Limb (tissue), 2 donors: ENCODE measurements at regions not wholly inside any gene's neighbourhood (a gene's known extent, or its start where the extent isn't known, plus 50 kb on each side); places are given as distances from the start of the nearest gene placed in this dataset.
"Not testable (repeated sequence)": the region's sequence is repeated elsewhere in the genome, so short reads cannot be mapped to it uniquely, and the experiment has no call there.

Source experiments
- DNase-seq, 2 donors: peaks; one replicate each; pipeline ENCODE4 v3.0.0-alpha.2; 2016; ENCODE audit errors: extremely low spot score in 2 of 2

GRCh38 chr2:186379052-186379451 is 107.0 kb upstream of the ZC3H15 start:
- no peak for DNase-seq

GRCh38 chr2:186380805-186381204 is 105.3 kb upstream of the ZC3H15 start:
- no peak for DNase-seq

- no peak for DNase-seq
Observed at GRCh38 chr2:186381573-186381972, 104.5 kb upstream of the ZC3H15 start.

- DNase-seq = no peak
Observed at GRCh38 chr2:186382932-186383331, 103.1 kb upstream of the ZC3H15 start.

- no peak for DNase-seq
Observed at GRCh38 chr2:186384226-186384625, 101.8 kb upstream of the ZC3H15 start.

GRCh38 chr2:186385638-186386201 is 100.3 kb upstream of the ZC3H15 start:
- DNase-seq = not testable (repeated sequence)

- DNase-seq = no peak
Observed at GRCh38 chr2:186399082-186399644, 86.9 kb upstream of the ZC3H15 start.

- DNase-seq = no peak
Observed at GRCh38 chr2:186405842-186406241, 80.2 kb upstream of the ZC3H15 start.

GRCh38 chr2:186407611-186408010 is 78.4 kb upstream of the ZC3H15 start:
- DNase-seq = no peak

- DNase-seq = no peak
Observed at GRCh38 chr2:186410802-186411201, 75.3 kb upstream of the ZC3H15 start.

GRCh38 chr2:186422226-186422625 is 63.8 kb upstream of the ZC3H15 start:
- peak in 1 of 2 donors; percentile 9 for DNase-seq

- no peak for DNase-seq
Observed at GRCh38 chr2:186423481-186423880, 62.6 kb upstream of the ZC3H15 start.

GRCh38 chr2:186424265-186424664 is 61.8 kb upstream of the ZC3H15 start:
- DNase-seq = no peak

- DNase-seq = no peak
Observed at GRCh38 chr2:186425576-186425975, 60.5 kb upstream of the ZC3H15 start.

- no peak for DNase-seq
Observed at GRCh38 chr2:186426153-186427016, 59.7 kb upstream of the ZC3H15 start.

- DNase-seq = not testable (repeated sequence)
Observed at GRCh38 chr2:186427017-186427350, 59.1 kb upstream of the ZC3H15 start.

GRCh38 chr2:186427970-186428369 is 58.1 kb upstream of the ZC3H15 start:
- DNase-seq = no peak

- DNase-seq = no peak
Observed at GRCh38 chr2:186429104-186429503, 57.0 kb upstream of the ZC3H15 start.

- DNase-seq = no peak
Observed at GRCh38 chr2:186431306-186431705, 54.8 kb upstream of the ZC3H15 start.

GRCh38 chr2:186433040-186433439 is 53.0 kb upstream of the ZC3H15 start:
- no peak for DNase-seq

GRCh38 chr2:186433777-186434432 is 52.2 kb upstream of the ZC3H15 start:
- DNase-seq = no peak
